PFSK-1 (cell line): ENCODE measurements at regions not wholly inside any gene's neighbourhood (a gene's known extent, or its start where the extent isn't known, plus 50 kb on each side); places are given as distances from the start of the nearest gene placed in this dataset.

Source experiments
- FOXP2 ChIP-seq: optimal IDR thresholded peaks from 2 replicates; pipeline ENCODE3; 2011; ENCODE audit warnings: borderline replicate concordance, control low read depth, inconsistent platforms; ENCODE audit not compliant: insufficient read depth; ENCODE audit errors: extremely low read length, extremely low read depth
- POLR2AphosphoS5 ChIP-seq: IDR thresholded peaks from 2 replicates; pipeline ENCODE4 v1.6.1; 2012; ENCODE audit warnings: low read depth, mild to moderate bottlenecking, control low read depth, low read length, moderate library complexity
- REST ChIP-seq, 2 experiments: IDR thresholded peaks; 2 replicates each; pipeline versions ENCODE4 v1.6.1 to v1.8.0; 2011 to 2012; ENCODE audit warnings: low read depth in 2 of 2, low read length in 2 of 2, control low read depth in 1 of 2, inconsistent platforms in 1 of 2, mild to moderate bottlenecking in 1 of 2, moderate library complexity in 1 of 2; ENCODE audit not compliant: insufficient read depth in 1 of 2
- SIN3A ChIP-seq: IDR thresholded peaks from 2 replicates; pipeline ENCODE4 v1.6.1; 2012; ENCODE audit warnings: mild to moderate bottlenecking, low read length, moderate library complexity, borderline replicate concordance; ENCODE audit not compliant: insufficient read depth
- TAF1 ChIP-seq: IDR thresholded peaks from 2 replicates; pipeline ENCODE4 v1.6.1; 2012; ENCODE audit warnings: low read length, control low read depth, borderline replicate concordance; ENCODE audit not compliant: insufficient read depth

- TF ChIP-seq REST (IDR thresholded peaks at IDR 0.05; ENCODE audit: insufficient read depth in 1 of 2, low read depth in 2 of 2, low read length in 2 of 2): no peak
Observed at GRCh38 chr5:17819783-17820182, 185.5 kb downstream of the TAF11L14 start.

DNA sequence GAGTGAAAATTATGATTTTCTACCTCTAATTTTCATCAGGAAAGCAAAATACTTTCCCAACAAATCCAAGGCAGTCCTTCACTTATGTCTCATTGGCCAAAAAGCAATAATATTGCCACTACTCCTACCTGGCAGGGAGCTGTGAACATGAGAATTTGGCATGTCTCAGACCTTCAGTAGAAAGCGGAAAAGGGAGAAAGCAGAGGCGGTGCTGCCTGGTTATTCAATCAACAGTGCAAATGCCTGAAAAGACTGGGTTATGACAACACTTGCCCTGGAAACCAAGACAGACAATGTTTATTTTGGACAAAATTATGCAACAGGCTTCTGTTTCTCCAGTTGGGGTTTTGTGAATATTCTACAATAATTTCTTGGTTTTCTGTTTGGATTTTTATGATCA is 194.4 kb downstream of the TAF11L14 start:
- TF ChIP-seq SIN3A (no peak), POLR2AphosphoS5 (no peak), TAF1 (no peak), REST (IDR thresholded peaks at IDR 0.05; ENCODE audit: insufficient read depth in 1 of 2, low read depth in 2 of 2, low read length in 2 of 2) (no peak), FOXP2 (no peak)

GRCh38 chr5:17829456-17829855 is 195.2 kb downstream of the TAF11L14 start:
- TF ChIP-seq REST (IDR thresholded peaks at IDR 0.05; ENCODE audit: insufficient read depth in 1 of 2, low read depth in 2 of 2, low read length in 2 of 2) (no peak), SIN3A (no peak), POLR2AphosphoS5 (no peak), FOXP2 (no peak), TAF1 (no peak)

DNA sequence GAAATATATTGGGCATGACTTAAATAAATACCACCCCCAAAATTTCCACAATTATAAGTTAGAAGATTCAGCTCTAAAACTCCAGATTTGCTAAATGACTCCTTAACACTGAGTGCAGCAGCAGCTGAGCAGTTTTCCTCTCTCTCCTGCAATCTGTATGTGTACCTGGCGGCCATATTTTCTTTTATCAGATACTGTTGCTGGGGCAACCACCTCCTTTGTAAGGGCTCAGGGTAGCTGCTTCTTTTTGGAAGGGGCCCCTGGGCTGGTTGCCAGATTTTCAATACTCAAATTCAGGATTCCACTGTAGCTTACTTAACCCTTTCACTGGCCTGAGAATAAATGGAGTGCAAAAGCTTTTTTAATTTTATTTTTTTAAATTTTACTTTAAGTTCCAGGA is 197.0 kb downstream of the TAF11L14 start:
- TF ChIP-seq FOXP2 (no peak), TAF1 (no peak), SIN3A (no peak), POLR2AphosphoS5 (no peak), REST (IDR thresholded peaks at IDR 0.05; ENCODE audit: insufficient read depth in 1 of 2, low read depth in 2 of 2, low read length in 2 of 2) (no peak)

GRCh38 chr5:17832949-17833745 is 198.9 kb downstream of the TAF11L14 start:
- TF ChIP-seq SIN3A (no peak), FOXP2 (no peak), TAF1 (no peak), POLR2AphosphoS5 (no peak), REST (IDR thresholded peaks at IDR 0.05; ENCODE audit: insufficient read depth in 1 of 2, low read depth in 2 of 2, low read length in 2 of 2) (no peak)
